Neural progenitor cell (in vitro differentiated cells): ENCODE measurements at regions not wholly inside any gene's neighbourhood (a gene's known extent, or its start where the extent isn't known, plus 50 kb on each side); places are given as distances from the start of the nearest gene placed in this dataset.

Experiments
- DNase-seq: peaks from one replicate; pipeline ENCODE4 v3.0.0-alpha.2; 2016; ENCODE audit warnings: low spot score
- H2AFZ ChIP-seq: fragments of 200-600 bp; sonication (generic); replicated peaks from 2 replicates; pipeline ENCODE4 v1.6.1; 2016; ENCODE audit warnings: antibody characterized with exemption
- H3F3A ChIP-seq: fragments of 200-600 bp; sonication (generic); 2 replicates; pipeline ENCODE4 v1.6.1; 2016; ENCODE audit warnings: antibody characterized with exemption, low read depth
- H3K27ac ChIP-seq: fragments of 200-600 bp; sonication (generic); 2 replicates; pipeline ENCODE4 v1.5.1; 2016; ENCODE audit warnings: mild to moderate bottlenecking
- H3K27me3 ChIP-seq: fragments of 200-600 bp; sonication (generic); 2 replicates; pipeline ENCODE4 v1.6.1; 2016; ENCODE audit warnings: mild to moderate bottlenecking, moderate library complexity
- H3K36me3 ChIP-seq: fragments of 200-600 bp; sonication (generic); 2 replicates; pipeline ENCODE4 v1.5.1; 2016
- H3K4me1 ChIP-seq: fragments of 200-600 bp; sonication (generic); 2 replicates; pipeline ENCODE4 v1.6.1; 2016; ENCODE audit warnings: mixed run types
- H3K4me2 ChIP-seq: fragments of 200-600 bp; sonication (generic); 2 replicates; pipeline ENCODE4 v1.6.1; 2016
- H3K4me3 ChIP-seq: fragments of 200-600 bp; sonication (generic); 2 replicates; pipeline ENCODE4 v1.5.1; 2016
- H3K79me2 ChIP-seq: fragments of 200-600 bp; sonication (generic); 2 replicates; pipeline ENCODE4 v1.6.1; 2016; ENCODE audit warnings: low read depth
- H3K9ac ChIP-seq: fragments of 200-600 bp; sonication (generic); 2 replicates; pipeline ENCODE4 v1.6.1; 2016
- H3K9me3 ChIP-seq: fragments of 200-600 bp; sonication (generic); 2 replicates; pipeline ENCODE4 v1.5.1; 2016; ENCODE audit warnings: low read depth
- H4K20me1 ChIP-seq: fragments of 200-600 bp; sonication (generic); 2 replicates; pipeline ENCODE4 v1.6.1; 2016; ENCODE audit warnings: low read depth
- H3K27ac Mint-ChIP-seq: 3 replicates; pipeline ENCODE4 v1.8.0; 2021; ENCODE audit warnings: mixed read lengths
- H3K27me3 Mint-ChIP-seq: 2 replicates; pipeline ENCODE4 v1.8.0; 2022; ENCODE audit warnings: low read depth, mild to moderate bottlenecking, inconsistent platforms, moderate library complexity, mixed read lengths; ENCODE audit not compliant: insufficient read depth
- H3K36me3 Mint-ChIP-seq: 3 replicates; pipeline ENCODE4 v1.8.0; 2021; ENCODE audit warnings: mixed read lengths
- H3K4me1 Mint-ChIP-seq: 3 replicates; pipeline ENCODE4 v1.8.0; 2021; ENCODE audit warnings: mixed read lengths
- H3K4me3 Mint-ChIP-seq: 3 replicates; pipeline ENCODE4 v1.8.0; 2021; ENCODE audit warnings: mild to moderate bottlenecking, moderate library complexity, mixed read lengths
- H3K9me3 Mint-ChIP-seq: 3 replicates; pipeline ENCODE4 v1.8.0; 2020; ENCODE audit warnings: mixed read lengths
- EZH2 ChIP-seq: fragments of 200-600 bp; sonication (generic); IDR thresholded peaks from 2 replicates; pipeline ENCODE4 v1.6.1; 2017; ENCODE audit warnings: antibody characterized with exemption, mild to moderate bottlenecking, moderate library complexity
- EZH2phosphoT487 ChIP-seq: fragments of 200-600 bp; sonication (generic); IDR thresholded peaks from 2 replicates; pipeline ENCODE4 v1.6.1; 2017; ENCODE audit warnings: antibody characterized with exemption
- TF ChIP-seq, protein P1 (sequence below): fragments of 200-600 bp; sonication (generic); IDR thresholded peaks from 2 replicates; pipeline ENCODE4 v1.5.1; 2017; ENCODE audit warnings: antibody characterized with exemption, mild to moderate bottlenecking

DNA sequence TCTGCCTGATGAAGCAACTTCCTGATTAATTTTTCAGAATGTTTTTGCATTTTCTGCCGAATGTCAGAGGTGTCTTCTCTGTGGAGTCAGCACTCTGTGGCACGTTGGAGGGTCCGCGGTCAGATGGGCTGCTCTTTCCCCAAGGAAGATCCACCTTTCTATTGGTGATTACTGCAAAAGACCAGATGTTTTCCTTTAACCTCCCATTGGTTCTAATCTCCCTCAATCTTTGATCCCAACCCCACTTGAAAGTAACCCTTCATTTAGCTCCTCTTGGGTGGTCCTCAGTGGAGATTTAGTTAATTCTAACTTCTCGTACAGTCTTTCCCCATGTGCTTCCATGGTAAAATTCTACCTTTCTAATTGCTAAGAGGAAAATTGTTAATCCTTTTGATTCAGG lies 397.7 kb upstream of the DDHD1 start:
- Mint-ChIP-seq H3K9me3 (peaks cover 5% of the 10 kb centered on the region), H3K27ac (no peak overlapping the region), H3K27me3 (peaks cover 3% of the 10 kb centered on the region), H3K36me3 (no peaks in the 10 kb centered on the region), H3K4me3 (no peak overlapping the region), H3K4me1 (peaks cover 17% of the 10 kb centered on the region)
- no peak overlapping the region for H3K4me3 ChIP-seq
- DNase-seq = peak; percentile 7
- H4K20me1 ChIP-seq = no peaks in the 10 kb centered on the region
- H3K9me3 ChIP-seq = no peaks in the 10 kb centered on the region
- H3K27ac ChIP-seq = no peak overlapping the region
- H3K4me2 ChIP-seq = no peak overlapping the region
- peaks cover 9% of the 10 kb centered on the region for H3K4me1 ChIP-seq
- no peak overlapping the region for H2AFZ ChIP-seq
- no peaks in the 10 kb centered on the region for H3K27me3 ChIP-seq
- H3K9ac ChIP-seq = no peak overlapping the region
- no peaks in the 10 kb centered on the region for H3F3A ChIP-seq
- H3K36me3 ChIP-seq = no peaks in the 10 kb centered on the region
- no peak for TF ChIP-seq EZH2
- TF ChIP-seq, protein P1, sequence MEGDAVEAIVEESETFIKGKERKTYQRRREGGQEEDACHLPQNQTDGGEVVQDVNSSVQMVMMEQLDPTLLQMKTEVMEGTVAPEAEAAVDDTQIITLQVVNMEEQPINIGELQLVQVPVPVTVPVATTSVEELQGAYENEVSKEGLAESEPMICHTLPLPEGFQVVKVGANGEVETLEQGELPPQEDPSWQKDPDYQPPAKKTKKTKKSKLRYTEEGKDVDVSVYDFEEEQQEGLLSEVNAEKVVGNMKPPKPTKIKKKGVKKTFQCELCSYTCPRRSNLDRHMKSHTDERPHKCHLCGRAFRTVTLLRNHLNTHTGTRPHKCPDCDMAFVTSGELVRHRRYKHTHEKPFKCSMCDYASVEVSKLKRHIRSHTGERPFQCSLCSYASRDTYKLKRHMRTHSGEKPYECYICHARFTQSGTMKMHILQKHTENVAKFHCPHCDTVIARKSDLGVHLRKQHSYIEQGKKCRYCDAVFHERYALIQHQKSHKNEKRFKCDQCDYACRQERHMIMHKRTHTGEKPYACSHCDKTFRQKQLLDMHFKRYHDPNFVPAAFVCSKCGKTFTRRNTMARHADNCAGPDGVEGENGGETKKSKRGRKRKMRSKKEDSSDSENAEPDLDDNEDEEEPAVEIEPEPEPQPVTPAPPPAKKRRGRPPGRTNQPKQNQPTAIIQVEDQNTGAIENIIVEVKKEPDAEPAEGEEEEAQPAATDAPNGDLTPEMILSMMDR = no peak
- no peak for TF ChIP-seq EZH2phosphoT487
- no peaks in the 10 kb centered on the region for H3K79me2 ChIP-seq

DNA sequence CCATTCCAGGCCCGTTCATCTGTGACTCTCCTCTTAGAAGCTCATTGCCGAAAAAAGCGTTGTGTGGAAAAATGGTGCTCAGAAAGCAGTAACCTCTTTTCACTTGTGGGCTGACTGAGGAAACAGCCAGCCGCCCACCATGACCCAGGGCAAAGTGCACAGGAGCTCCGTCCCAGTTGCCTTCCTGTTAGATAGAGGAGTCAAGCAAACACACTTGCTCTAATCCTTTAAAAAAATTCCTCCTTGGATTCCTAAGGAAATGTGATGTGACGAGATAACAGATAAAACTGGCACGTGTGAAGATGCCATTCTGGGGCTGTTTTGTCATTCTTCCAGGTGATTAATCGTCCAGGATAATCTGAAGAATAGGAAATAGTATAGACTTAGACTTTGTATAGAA lies 396.8 kb upstream of the DDHD1 start:
- H3K9me3 ChIP-seq = no peaks in the 10 kb centered on the region
- Mint-ChIP-seq H3K36me3 (no peaks in the 10 kb centered on the region), H3K4me1 (peaks cover 17% of the 10 kb centered on the region), H3K27ac (no peak overlapping the region), H3K4me3 (no peak overlapping the region), H3K27me3 (peaks cover 3% of the 10 kb centered on the region), H3K9me3 (peaks cover 3% of the 10 kb centered on the region)
- no peaks in the 10 kb centered on the region for H3F3A ChIP-seq
- no peak overlapping the region for H2AFZ ChIP-seq
- H3K27ac ChIP-seq = no peak overlapping the region
- peak; percentile 3 for DNase-seq
- TF ChIP-seq EZH2 = no peak
- TF ChIP-seq EZH2phosphoT487 = no peak
- TF ChIP-seq, protein P1 = no peak
- H3K79me2 ChIP-seq = no peaks in the 10 kb centered on the region
- no peak overlapping the region for H3K4me3 ChIP-seq
- H3K4me1 ChIP-seq = peaks cover 9% of the 10 kb centered on the region
- H3K4me2 ChIP-seq = no peak overlapping the region
- H3K36me3 ChIP-seq = no peaks in the 10 kb centered on the region
- H4K20me1 ChIP-seq = no peaks in the 10 kb centered on the region
- no peaks in the 10 kb centered on the region for H3K27me3 ChIP-seq
- H3K9ac ChIP-seq = no peak overlapping the region

DNA sequence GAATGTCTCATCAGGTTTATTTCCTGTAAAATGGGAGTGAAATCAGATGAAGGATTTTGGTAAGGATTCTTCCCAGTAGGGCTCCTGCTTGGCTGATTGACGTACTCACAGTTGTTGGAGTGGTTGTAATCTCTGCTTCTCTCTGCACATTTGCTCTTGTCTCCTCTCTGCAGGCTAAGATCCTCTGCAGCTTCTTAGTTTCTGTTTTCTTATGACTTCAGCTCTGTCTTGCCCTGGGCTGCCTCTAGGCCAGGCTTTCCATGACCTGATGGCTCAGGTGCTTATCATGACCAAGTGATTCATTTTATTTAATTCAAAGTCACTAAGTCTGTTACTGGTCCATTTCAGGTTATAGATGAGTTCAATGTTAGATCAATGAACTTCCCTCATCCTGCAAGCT lies 394.5 kb upstream of the DDHD1 start:
- Histone ChIP-seq H4K20me1 (no peaks in the 10 kb centered on the region), H3K4me1 (peaks cover 13% of the 10 kb centered on the region), H3K79me2 (no peaks in the 10 kb centered on the region), H3K4me2 (no peak overlapping the region), H3K9ac (no peak overlapping the region), H3K27ac (no peak overlapping the region), H3K36me3 (no peaks in the 10 kb centered on the region), H3K27me3 (no peaks in the 10 kb centered on the region), H3F3A (no peaks in the 10 kb centered on the region), H2AFZ (no peak overlapping the region), H3K4me3 (no peak overlapping the region), H3K9me3 (no peaks in the 10 kb centered on the region)
- peaks cover 3% of the 10 kb centered on the region for H3K27me3 Mint-ChIP-seq
- H3K9me3 Mint-ChIP-seq = peaks cover 3% of the 10 kb centered on the region
- no peak for DNase-seq
- peaks cover 22% of the 10 kb centered on the region for H3K4me1 Mint-ChIP-seq
- TF ChIP-seq, protein P1 = no peak
- TF ChIP-seq EZH2 = no peak
- TF ChIP-seq EZH2phosphoT487 = no peak
- H3K36me3 Mint-ChIP-seq = peaks cover 2% of the 10 kb centered on the region
- no peak overlapping the region for H3K27ac Mint-ChIP-seq
- H3K4me3 Mint-ChIP-seq = no peak overlapping the region

DNA sequence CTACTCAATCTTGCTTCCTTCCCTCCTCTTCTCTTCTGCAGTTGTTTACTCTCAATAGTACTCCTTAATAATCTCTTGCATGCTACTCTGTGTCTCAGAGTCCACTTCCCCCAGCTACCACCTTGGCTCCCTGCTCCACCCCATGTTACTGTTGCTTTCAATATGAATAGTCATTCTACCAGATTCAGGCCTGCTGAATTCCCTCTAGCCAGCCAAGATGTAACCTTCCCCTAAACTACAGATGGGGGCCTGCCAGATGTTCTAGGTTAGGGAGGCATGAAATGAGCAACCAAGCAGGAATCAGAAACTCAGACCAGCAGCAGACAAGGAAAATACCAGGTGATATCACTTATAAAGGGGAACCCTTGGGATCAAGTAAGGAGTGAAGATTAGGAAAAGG lies 392.1 kb upstream of the DDHD1 start:
- H3K27me3 Mint-ChIP-seq = no peaks in the 10 kb centered on the region
- no peaks in the 10 kb centered on the region for H4K20me1 ChIP-seq
- H3K9ac ChIP-seq = no peak overlapping the region
- no peaks in the 10 kb centered on the region for H3K79me2 ChIP-seq
- H3K9me3 ChIP-seq = no peaks in the 10 kb centered on the region
- H3K4me3 Mint-ChIP-seq = no peak overlapping the region
- H3K4me3 ChIP-seq = no peak overlapping the region
- H3K4me1 Mint-ChIP-seq = peaks cover 19% of the 10 kb centered on the region
- no peak overlapping the region for H2AFZ ChIP-seq
- H3K36me3 Mint-ChIP-seq = peaks cover 2% of the 10 kb centered on the region
- no peak overlapping the region for H3K27ac Mint-ChIP-seq
- H3K4me1 ChIP-seq = peaks cover 9% of the 10 kb centered on the region
- H3K27ac ChIP-seq = no peak overlapping the region
- no peaks in the 10 kb centered on the region for H3K27me3 ChIP-seq
- H3K9me3 Mint-ChIP-seq = peaks cover 3% of the 10 kb centered on the region
- no peaks in the 10 kb centered on the region for H3F3A ChIP-seq
- no peak overlapping the region for H3K4me2 ChIP-seq
- TF ChIP-seq EZH2phosphoT487 = no peak
- TF ChIP-seq EZH2 = no peak
- TF ChIP-seq, protein P1 = no peak
- DNase-seq = no peak
- no peaks in the 10 kb centered on the region for H3K36me3 ChIP-seq
